B cell (primary cell): ENCODE measurements at regions not wholly inside any gene's neighbourhood (a gene's known extent, or its start where the extent isn't known, plus 50 kb on each side); places are given as distances from the start of the nearest gene placed in this dataset.

Experiments used
- EZH2 ChIP-seq: IDR thresholded peaks from 2 replicates; pipeline ENCODE4 v1.6.1; 2012; ENCODE audit warnings: borderline replicate concordance, low read depth, mild to moderate bottlenecking, moderate library complexity, low read length; ENCODE audit not compliant: insufficient read depth, poor library complexity, severe bottlenecking
- TF ChIP-seq, protein P1 (sequence below): fragments of 200-600 bp; IDR thresholded peaks from one replicate; pipeline ENCODE4 v1.8.0; 2022; ENCODE audit warnings: antibody characterized with exemption, mild to moderate bottlenecking

- TF ChIP-seq, protein P1, sequence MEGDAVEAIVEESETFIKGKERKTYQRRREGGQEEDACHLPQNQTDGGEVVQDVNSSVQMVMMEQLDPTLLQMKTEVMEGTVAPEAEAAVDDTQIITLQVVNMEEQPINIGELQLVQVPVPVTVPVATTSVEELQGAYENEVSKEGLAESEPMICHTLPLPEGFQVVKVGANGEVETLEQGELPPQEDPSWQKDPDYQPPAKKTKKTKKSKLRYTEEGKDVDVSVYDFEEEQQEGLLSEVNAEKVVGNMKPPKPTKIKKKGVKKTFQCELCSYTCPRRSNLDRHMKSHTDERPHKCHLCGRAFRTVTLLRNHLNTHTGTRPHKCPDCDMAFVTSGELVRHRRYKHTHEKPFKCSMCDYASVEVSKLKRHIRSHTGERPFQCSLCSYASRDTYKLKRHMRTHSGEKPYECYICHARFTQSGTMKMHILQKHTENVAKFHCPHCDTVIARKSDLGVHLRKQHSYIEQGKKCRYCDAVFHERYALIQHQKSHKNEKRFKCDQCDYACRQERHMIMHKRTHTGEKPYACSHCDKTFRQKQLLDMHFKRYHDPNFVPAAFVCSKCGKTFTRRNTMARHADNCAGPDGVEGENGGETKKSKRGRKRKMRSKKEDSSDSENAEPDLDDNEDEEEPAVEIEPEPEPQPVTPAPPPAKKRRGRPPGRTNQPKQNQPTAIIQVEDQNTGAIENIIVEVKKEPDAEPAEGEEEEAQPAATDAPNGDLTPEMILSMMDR, result no peak
- TF ChIP-seq EZH2, result no peak
Observed at GRCh38 chr15:97520689-97521088, 439.8 kb upstream of the ARRDC4 start.
